ENCODE measurements at regions not wholly inside any gene's neighbourhood (a gene's known extent, or its start where the extent isn't known, plus 50 kb on each side); places are given as distances from the start of the nearest gene placed in this dataset.
A peak's percentile ranks its signal among the peaks of the same experiment; 100 is the strongest.

- H3K4me3 ChIP-seq (replicated peaks in 1 of 2; ENCODE audit: low read depth in 1 of 2, low read length in 2 of 2) = no peak overlapping the region
- TF ChIP-seq ELF1 (IDR thresholded peaks at IDR 0.05; ENCODE audit: borderline replicate concordance, low read depth) (no peak), JUND (IDR thresholded peaks at IDR 0.05) (no peak), REST (IDR thresholded peaks at IDR 0.05; ENCODE audit: low read depth) (no peak), POLR2AphosphoS5 (IDR thresholded peaks at IDR 0.05; ENCODE audit: low read depth, low read length) (no peak)
- no peak overlapping the region for H3K4me2 ChIP-seq (ENCODE audit: low read length)
- no peak for ATAC-seq
- no peaks in the 10 kb centered on the region for H3K36me3 ChIP-seq (ENCODE audit: control insufficient read depth in 1 of 2, insufficient read depth in 2 of 2, low read length in 2 of 2)
- H3K27me3 ChIP-seq (ENCODE audit: insufficient read depth, low read length) = peaks cover 27% of the 10 kb centered on the region
- ChIA-PET POLR2A (no interaction called here), CTCF (no interaction called here), RAD21 (ENCODE audit: low non-redundant PET in 1 of 2, low total read pairs in 2 of 2, uncharacterized antibody in 2 of 2, unreplicated experiment in 2 of 2) (no interaction called here)
- H3K9me2 ChIP-seq (ENCODE audit: insufficient read depth) = no peaks in the 10 kb centered on the region
- H3K9ac ChIP-seq (ENCODE audit: low read length) = no peak overlapping the region
- intact Hi-C loops (cut with micrococcal nuclease) = no loop called here
- no peak for DNase-seq (ENCODE audit: low read depth, low spot score)
- H2AFZ ChIP-seq (ENCODE audit: low read depth, low read length, poor library complexity, severe bottlenecking) = no peak overlapping the region
- no TSS peak for BruUV-seq (replicated peaks)
- H3K27ac ChIP-seq (ENCODE audit: low read depth, low read length) = no peak overlapping the region
- H3K79me2 ChIP-seq (ENCODE audit: insufficient read depth, low read length) = no peaks in the 10 kb centered on the region
- no peaks in the 10 kb centered on the region for H3K4me1 ChIP-seq (ENCODE audit: control insufficient read depth in 1 of 2, insufficient read depth in 2 of 2, low read length in 2 of 2)
- no peaks in the 10 kb centered on the region for H3K9me3 ChIP-seq (ENCODE audit: control insufficient read depth in 1 of 2, insufficient read depth in 1 of 2, low read depth in 1 of 2, low read length in 2 of 2)
- no peaks in the 10 kb centered on the region for H4K20me1 ChIP-seq (ENCODE audit: insufficient read depth)
Observed at GRCh38 chr10:128493811-128494210, 367.6 kb upstream of the MKI67 start.

- DNase-seq (ENCODE audit: low read depth, low spot score) (no peak), ATAC-seq (no peak)
- Histone ChIP-seq H3K36me3 (ENCODE audit: control insufficient read depth in 1 of 2, insufficient read depth in 2 of 2, low read length in 2 of 2) (no peaks in the 10 kb centered on the region), H4K20me1 (ENCODE audit: insufficient read depth) (no peaks in the 10 kb centered on the region), H3K4me1 (ENCODE audit: control insufficient read depth in 1 of 2, insufficient read depth in 2 of 2, low read length in 2 of 2) (no peaks in the 10 kb centered on the region), H3K4me3 (replicated peaks in 1 of 2; ENCODE audit: low read depth in 1 of 2, low read length in 2 of 2) (no peak overlapping the region), H3K9me3 (ENCODE audit: control insufficient read depth in 1 of 2, insufficient read depth in 1 of 2, low read depth in 1 of 2, low read length in 2 of 2) (no peaks in the 10 kb centered on the region), H3K79me2 (ENCODE audit: insufficient read depth, low read length) (no peaks in the 10 kb centered on the region), H3K27ac (ENCODE audit: low read depth, low read length) (no peak overlapping the region), H3K9me2 (ENCODE audit: insufficient read depth) (no peaks in the 10 kb centered on the region), H3K9ac (ENCODE audit: low read length) (no peak overlapping the region), H2AFZ (ENCODE audit: low read depth, low read length, poor library complexity, severe bottlenecking) (no peak overlapping the region), H3K27me3 (ENCODE audit: insufficient read depth, low read length) (peaks cover 27% of the 10 kb centered on the region), H3K4me2 (ENCODE audit: low read length) (no peak overlapping the region)
- intact Hi-C loops (cut with micrococcal nuclease) = no loop called here
- BruUV-seq (replicated peaks) = no TSS peak
- CTCF ChIA-PET = no interaction called here
- RAD21 ChIA-PET (ENCODE audit: low non-redundant PET in 1 of 2, low total read pairs in 2 of 2, uncharacterized antibody in 2 of 2, unreplicated experiment in 2 of 2) = no interaction called here
- POLR2A ChIA-PET = no interaction called here
- no peak for TF ChIP-seq JUND (IDR thresholded peaks at IDR 0.05)
- peak; percentile 24; the same call in 1 of the 2 replicates for TF ChIP-seq RAD21 (IDR thresholded peaks at IDR 0.05; ENCODE audit: low read depth)
- TF ChIP-seq CTCF (IDR thresholded peaks at IDR 0.05 in 2 of 3, conservative IDR thresholded peaks at IDR 0.05 in 1 of 3; ENCODE audit: borderline replicate concordance in 1 of 3, insufficient read depth in 1 of 3, low read depth in 2 of 3, low read length in 2 of 3) = peak in 2 of 3 experiments; percentile 14; a peak in 1 of 6 replicates
- no peak for TF ChIP-seq YY1 (IDR thresholded peaks at IDR 0.05; ENCODE audit: extremely low read depth, insufficient replicate concordance, low read depth, low read length)
- TF ChIP-seq CEBPB (IDR thresholded peaks at IDR 0.05; ENCODE audit: low read depth) = no peak
- no peak for TF ChIP-seq ZNF274 (IDR thresholded peaks at IDR 0.05; ENCODE audit: low read depth, low read length)
- no peak for TF ChIP-seq EZH2phosphoT487 (IDR thresholded peaks at IDR 0.05; ENCODE audit: borderline replicate concordance)
- TF ChIP-seq ELF1 (IDR thresholded peaks at IDR 0.05; ENCODE audit: borderline replicate concordance, low read depth) = no peak
- TF ChIP-seq ZBTB33 (IDR thresholded peaks at IDR 0.05; ENCODE audit: extremely low read depth, insufficient replicate concordance, low read length) = no peak
- no peak for TF ChIP-seq CBX3 (IDR thresholded peaks at IDR 0.05; ENCODE audit: low read depth)
- no peak for TF ChIP-seq ATF3 (IDR thresholded peaks at IDR 0.05)
Observed at GRCh38 chr10:128494665-128495064, 368.4 kb upstream of the MKI67 start.
